GM19438 (cell line): ENCODE measurements at regions not wholly inside any gene's neighbourhood (a gene's known extent, or its start where the extent isn't known, plus 50 kb on each side); places are given as distances from the start of the nearest gene placed in this dataset.
"Not testable (repeated sequence)": the region's sequence is repeated elsewhere in the genome, so short reads cannot be mapped to it uniquely, and the experiment has no call there.

ENCODE experiments used
- ATAC-seq: cut with Tn5 transposase; IDR thresholded peaks from one replicate; pipeline ENCODE4 v1.9.1; 2021; ENCODE audit warnings: low read depth; ENCODE audit not compliant: unreplicated experiment

GRCh38 chr18:37847544-37847943 lies 281.9 kb upstream of the CELF4 start:
- no peak for ATAC-seq

DNA sequence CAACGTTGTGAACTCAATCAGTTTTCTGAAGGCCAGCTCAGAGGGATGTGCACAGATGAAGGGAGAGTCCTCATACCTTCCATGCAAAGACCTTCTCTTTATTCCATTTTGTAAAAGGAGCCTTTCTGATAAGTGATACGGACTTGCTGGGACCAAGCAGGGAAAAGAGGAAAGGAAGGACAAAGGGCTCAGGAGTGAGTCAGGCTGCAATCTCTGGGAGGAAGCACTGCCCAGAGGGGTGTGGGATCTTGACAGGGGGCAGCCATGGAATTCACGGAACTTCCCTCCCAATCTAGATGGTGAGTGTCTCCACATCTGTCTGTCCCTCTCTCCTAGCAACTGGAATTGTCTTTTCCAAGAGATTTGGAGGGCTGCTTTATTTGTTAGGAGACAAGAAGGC lies 281.4 kb upstream of the CELF4 start:
- ATAC-seq = no peak

DNA sequence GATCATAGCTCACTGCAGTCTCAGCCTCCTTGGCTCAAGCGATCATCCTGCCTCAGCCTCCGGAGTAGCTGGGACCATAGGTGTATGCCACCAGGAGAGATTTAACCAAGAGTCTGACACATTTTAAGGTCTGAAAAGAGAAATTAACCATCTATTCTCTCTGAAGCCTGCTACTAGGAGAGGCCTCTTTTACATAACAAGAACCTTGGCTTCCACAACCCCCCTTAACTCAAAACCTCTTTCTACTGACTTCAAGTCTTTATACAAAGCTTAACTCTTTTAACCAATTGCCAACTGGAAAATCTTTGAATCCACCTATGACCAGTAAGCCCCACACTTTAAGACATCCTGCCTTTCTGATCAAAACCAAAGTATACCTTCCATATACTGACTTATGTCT lies 279.9 kb upstream of the CELF4 start:
- ATAC-seq = no peak

DNA sequence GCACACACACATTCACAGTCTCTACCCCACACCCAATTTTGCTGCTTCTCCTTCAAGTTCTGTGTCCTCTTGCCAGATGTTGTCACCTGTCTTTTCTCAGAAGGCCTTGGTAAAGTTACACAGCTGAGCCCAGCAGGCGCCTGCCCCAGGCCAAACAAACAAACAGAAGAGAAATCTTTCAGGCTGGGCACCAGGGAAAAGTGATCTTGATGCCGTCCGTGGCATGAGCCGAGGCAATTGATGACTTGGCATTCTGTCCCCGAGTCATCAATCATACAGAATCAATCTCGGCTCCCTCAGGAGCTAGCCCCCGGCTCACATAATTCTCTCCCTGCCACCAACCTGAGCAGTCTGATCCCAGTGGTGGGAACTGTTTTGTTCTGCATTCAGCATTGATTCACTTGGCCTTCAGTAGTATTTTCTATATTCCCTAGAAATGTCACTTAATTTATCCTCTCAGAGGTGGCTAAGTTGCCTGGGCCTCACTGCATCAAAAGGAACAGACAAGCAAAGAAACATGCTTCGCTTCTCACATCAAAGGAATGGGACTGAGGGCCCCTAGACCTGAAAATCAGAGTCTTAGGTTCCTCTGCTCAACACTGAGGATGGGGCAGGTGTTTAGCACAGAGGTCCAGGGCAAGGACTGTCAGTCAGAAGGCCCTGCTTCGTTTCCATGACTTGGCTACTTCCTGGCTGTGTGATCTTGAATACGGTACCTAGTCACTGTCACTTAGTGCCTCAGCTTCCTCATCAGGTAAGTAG lies 278.8 kb upstream of the CELF4 start:
- no peak for ATAC-seq

GRCh38 chr18:37838083-37838482 lies 272.5 kb upstream of the CELF4 start:
- ATAC-seq = no peak

- ATAC-seq = no peak
These were observed 270.7 kb upstream of the CELF4 start for GRCh38 chr18:37836071-37836970.

GRCh38 chr18:37832010-37832695 lies 266.6 kb upstream of the CELF4 start:
- not testable (repeated sequence) for ATAC-seq

DNA sequence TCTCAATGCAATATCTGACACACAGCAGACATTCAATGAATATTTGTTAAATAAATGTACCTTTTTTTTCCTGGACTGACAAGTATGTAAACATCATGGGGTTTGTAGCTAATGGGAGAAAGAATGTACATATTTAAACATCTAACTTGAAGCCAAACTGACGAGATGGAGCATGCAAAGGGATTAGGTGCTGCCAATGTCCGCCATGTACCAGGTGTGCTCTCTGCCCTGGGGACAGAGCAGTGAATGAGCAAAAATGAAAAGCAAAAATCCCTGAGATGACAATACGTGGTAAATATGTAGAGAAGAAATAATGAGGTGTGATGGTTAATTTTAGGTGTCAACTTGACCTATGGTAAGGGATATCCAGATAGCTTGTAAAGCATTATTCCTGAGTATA lies 247.4 kb upstream of the CELF4 start:
- ATAC-seq = no peak

GRCh38 chr18:37805773-37806404 lies 240.3 kb upstream of the CELF4 start:
- no peak for ATAC-seq

GRCh38 chr18:37796823-37797349 lies 231.3 kb upstream of the CELF4 start:
- ATAC-seq = no peak

DNA sequence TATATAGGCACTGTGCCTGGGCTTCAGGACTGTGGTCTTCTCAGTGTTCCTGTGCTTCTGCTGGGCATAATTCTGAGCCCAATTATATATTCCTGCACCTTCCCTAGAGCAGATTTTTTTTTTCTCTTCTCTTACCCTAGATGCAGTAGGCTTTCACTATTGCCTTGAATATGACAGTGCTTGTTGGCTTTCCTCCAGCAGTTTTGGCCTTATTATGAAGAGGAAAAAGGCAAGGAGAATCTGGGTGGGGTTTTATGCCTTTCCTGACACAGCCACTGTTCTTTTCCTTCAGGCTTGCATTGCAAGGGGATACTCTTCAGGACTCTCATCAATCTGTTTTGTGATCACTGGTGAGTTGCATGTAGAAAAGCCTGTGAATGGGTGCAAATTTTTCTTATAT lies 221.9 kb upstream of the CELF4 start:
- no peak for ATAC-seq

DNA sequence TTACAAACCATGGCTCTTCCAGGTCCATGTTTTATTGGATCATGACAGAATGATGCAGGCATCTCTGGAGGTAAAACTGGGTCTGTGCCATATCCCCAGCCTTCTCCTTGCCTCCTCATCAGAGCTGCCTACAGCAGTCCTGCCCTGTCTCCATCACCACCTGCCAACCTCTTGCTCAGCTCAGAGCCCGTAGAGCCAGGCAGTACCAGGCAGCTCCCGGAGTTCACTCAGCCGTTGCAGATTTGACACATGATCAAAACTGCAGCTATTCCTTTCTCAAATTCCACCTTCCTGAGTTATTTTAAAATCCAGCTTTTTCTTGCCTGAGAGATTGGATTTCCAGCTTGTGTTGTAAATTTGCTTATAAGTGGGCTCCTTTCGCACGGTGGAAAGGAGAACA lies 218.2 kb upstream of the CELF4 start:
- ATAC-seq = no peak

DNA sequence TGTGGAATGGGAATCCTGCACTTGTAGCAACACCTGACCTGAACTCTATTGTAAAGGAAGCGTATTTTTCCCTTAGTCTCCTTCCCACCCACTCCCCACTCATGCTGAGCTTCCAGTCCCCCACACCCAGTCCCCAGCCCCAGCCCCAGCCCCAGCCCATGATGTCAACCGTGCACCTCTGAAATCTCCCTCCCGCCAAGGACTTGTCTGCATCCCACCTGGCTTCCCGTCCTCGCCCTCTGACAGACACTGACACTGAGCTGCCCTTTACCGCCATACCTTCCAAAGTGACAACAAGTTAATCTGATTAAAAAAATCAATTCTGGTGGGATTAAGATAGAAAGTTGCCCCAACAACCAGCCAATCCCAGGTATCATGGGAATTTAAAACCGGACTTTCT lies 213.6 kb upstream of the CELF4 start:
- ATAC-seq = no peak

GRCh38 chr18:37778417-37779165 lies 213.0 kb upstream of the CELF4 start:
- ATAC-seq = peak; percentile 75

- ATAC-seq = no peak
These were observed 204.2 kb upstream of the CELF4 start for GRCh38 chr18:37769826-37770225.

DNA sequence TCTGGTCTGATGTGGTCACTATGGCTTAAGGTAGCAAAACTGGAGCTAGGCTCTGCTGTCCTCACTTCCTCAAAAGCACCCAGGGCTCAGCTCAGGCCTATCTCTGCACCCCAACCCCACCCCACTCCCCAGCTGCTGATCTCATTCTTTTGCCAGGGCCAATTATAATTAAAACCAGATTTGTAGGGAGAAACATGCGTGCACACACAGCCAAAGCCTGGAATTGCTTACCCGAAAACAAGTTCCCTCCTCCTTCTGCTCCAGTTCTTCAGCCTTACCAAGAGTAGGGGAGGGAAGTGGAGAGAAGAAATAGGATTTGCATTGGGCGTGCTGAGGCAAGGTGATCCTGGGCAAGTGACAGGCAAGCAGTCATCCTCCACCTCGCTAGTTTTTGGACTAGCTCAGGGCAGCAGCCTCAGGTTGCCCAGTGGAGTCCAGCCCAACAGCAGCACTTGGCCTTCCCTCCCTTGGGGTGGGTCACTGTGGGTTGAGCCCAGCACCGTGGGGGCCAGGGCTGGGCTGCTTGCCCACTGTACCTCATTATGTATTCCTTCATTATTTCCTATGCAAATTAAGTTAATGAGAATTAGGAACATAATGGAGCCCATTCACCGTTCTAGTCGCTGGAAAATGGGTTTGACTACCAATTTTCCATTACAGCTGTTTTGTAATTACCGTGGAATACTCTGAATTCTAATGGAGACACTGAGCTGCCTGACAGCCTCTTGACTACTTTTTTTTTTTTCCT lies 199.1 kb upstream of the CELF4 start:
- ATAC-seq = no peak

DNA sequence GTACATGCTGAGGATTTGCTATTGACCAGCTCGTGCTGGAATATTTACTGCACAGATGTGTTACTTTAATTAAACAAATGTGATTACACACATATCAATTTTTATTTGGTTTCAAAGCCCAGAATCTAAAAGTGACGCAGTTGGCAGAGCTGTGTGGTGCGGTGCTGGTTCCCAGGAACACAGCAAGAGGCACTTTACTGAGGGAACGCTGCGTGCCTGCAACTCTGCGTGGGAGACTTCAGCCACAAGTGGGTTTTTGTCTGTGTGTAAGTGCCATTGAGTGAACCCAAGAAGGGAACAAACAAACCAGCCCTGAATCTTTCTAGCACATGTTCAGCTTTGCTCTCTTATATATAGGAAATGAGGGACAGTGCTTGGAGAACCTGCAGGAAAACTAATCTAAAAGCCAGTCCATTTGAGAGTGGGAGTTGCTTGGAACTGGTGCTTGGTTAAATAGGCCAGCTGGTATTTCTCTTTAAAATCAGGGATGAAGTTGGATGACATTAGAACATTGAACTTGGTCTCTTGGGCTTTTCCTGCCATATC lies 196.6 kb upstream of the CELF4 start:
- ATAC-seq = no peak

DNA sequence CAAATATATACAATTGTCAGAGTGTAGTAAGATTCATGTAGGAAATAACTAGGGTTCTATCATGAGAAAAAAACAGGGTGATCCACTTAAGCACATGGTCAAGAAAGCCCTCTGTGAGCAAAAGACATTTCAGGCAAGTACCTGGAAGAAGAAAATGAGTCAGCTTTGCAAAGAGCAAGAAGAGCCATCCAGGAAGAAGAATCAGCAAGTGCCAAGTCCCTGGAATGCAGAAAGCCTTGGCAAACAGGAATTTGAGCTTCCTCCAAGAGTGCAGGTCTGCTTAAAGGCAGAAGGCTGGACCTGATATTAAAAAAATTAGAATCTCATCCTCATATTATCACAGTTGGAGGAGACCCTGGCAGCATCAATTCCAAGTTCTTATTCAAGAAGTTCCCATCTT lies 188.5 kb upstream of the CELF4 start:
- ATAC-seq = no peak

GRCh38 chr18:37742436-37742835 lies 176.8 kb upstream of the CELF4 start:
- no peak for ATAC-seq
